SK-N-SH treated with all-trans-retinoic acid at 6 μM for 48 hours (cell line): ENCODE measurements at regions not wholly inside any gene's neighbourhood (a gene's known extent, or its start where the extent isn't known, plus 50 kb on each side); places are given as distances from the start of the nearest gene placed in this dataset.

Source experiments
- ATAC-seq: fragments of 200-7000 bp; cut with Tn5 transposase; 3 replicates; pipeline ENCODE4 v1.9.1; 2020; ENCODE audit warnings: mild to moderate bottlenecking, moderate library complexity
- BACH2 ChIP-seq: fragments of 250-450 bp; sonication (Bioruptor Pico); IDR thresholded peaks from 2 replicates; pipeline ENCODE4 v1.9.0; 2021; ENCODE audit warnings: mild to moderate bottlenecking, borderline replicate concordance
- CSDC2 ChIP-seq: fragments of 250-450 bp; sonication (Bioruptor Pico); IDR thresholded peaks from 2 replicates; pipeline ENCODE4 v1.5.0; 2020; ENCODE audit warnings: mild to moderate bottlenecking, moderate library complexity
- ESRRG ChIP-seq: fragments of 250-450 bp; sonication (Bioruptor Pico); IDR thresholded peaks from 2 replicates; pipeline ENCODE4 v1.6.1; 2021; ENCODE audit warnings: mild to moderate bottlenecking
- ISL1 ChIP-seq: fragments of 250-450 bp; sonication (Bioruptor Pico); IDR thresholded peaks from 2 replicates; pipeline ENCODE4 v2.1.2; 2022; ENCODE audit warnings: mild to moderate bottlenecking, moderate library complexity
- OSR1 ChIP-seq: fragments of 250-450 bp; sonication (Bioruptor Pico); IDR thresholded peaks from 2 replicates; pipeline ENCODE4 v1.8.0; 2022; ENCODE audit warnings: moderate library complexity, mild to moderate bottlenecking, inconsistent platforms
- PPARA ChIP-seq: fragments of 250-450 bp; sonication (Bioruptor Pico); IDR thresholded peaks from 2 replicates; pipeline ENCODE4 v1.5.0; 2020; ENCODE audit warnings: mild to moderate bottlenecking, borderline replicate concordance
- RARB ChIP-seq: fragments of 250-450 bp; sonication (Bioruptor Pico); IDR thresholded peaks from 2 replicates; pipeline ENCODE4 v1.8.0; 2021; ENCODE audit warnings: mild to moderate bottlenecking, moderate library complexity
- SNAI2 ChIP-seq: fragments of 250-450 bp; sonication (Bioruptor Pico); IDR thresholded peaks from 2 replicates; pipeline ENCODE4 v1.5.0; 2020; ENCODE audit warnings: mild to moderate bottlenecking, moderate library complexity
- TCF4 ChIP-seq: fragments of 250-450 bp; sonication (Bioruptor Pico); IDR thresholded peaks from 2 replicates; pipeline ENCODE4 v1.8.0; 2021; ENCODE audit warnings: mild to moderate bottlenecking, moderate library complexity, borderline replicate concordance
- TOX ChIP-seq: fragments of 250-450 bp; sonication (Bioruptor Pico); IDR thresholded peaks from 2 replicates; pipeline ENCODE4 v1.8.0; 2021; ENCODE audit warnings: mild to moderate bottlenecking, moderate library complexity, borderline replicate concordance
- ZC3H10 ChIP-seq: fragments of 250-450 bp; sonication (Bioruptor Pico); IDR thresholded peaks from 2 replicates; pipeline ENCODE4 v1.5.1; 2021; ENCODE audit warnings: mild to moderate bottlenecking, moderate library complexity
- ZFP3 ChIP-seq: fragments of 250-450 bp; sonication (Bioruptor Pico); IDR thresholded peaks from 2 replicates; pipeline ENCODE4 v1.5.0; 2020; ENCODE audit warnings: mild to moderate bottlenecking, moderate library complexity
- ZFP30 ChIP-seq: fragments of 450-650 bp; formaldehyde crosslinking; IDR thresholded peaks from 2 replicates; pipeline ENCODE4 v1.5.0; 2022; ENCODE audit warnings: mild to moderate bottlenecking, moderate library complexity
- ZNF565 ChIP-seq: fragments of 450-650 bp; formaldehyde crosslinking; conservative IDR thresholded peaks from 2 replicates; pipeline ENCODE4 v1.5.0; 2020; ENCODE audit warnings: low read depth, mild to moderate bottlenecking, moderate library complexity
- ZNF70 ChIP-seq: fragments of 450-650 bp; formaldehyde crosslinking; IDR thresholded peaks from 2 replicates; pipeline ENCODE4 v1.5.0; 2020; ENCODE audit warnings: mild to moderate bottlenecking, moderate library complexity
- ZNF8 ChIP-seq: fragments of 450-650 bp; formaldehyde crosslinking; IDR thresholded peaks from 2 replicates; pipeline ENCODE4 v1.5.0; 2020; ENCODE audit warnings: mild to moderate bottlenecking, moderate library complexity
- TF ChIP-seq, protein P1 (sequence below): fragments of 250-450 bp; sonication (Bioruptor Pico); IDR thresholded peaks from 2 replicates; pipeline ENCODE4 v1.5.1; 2021; ENCODE audit warnings: mild to moderate bottlenecking, moderate library complexity
- TF ChIP-seq, protein P2 (sequence below): fragments of 250-450 bp; sonication (Bioruptor Pico); IDR thresholded peaks from 2 replicates; pipeline ENCODE4 v1.8.0; 2020; ENCODE audit warnings: mild to moderate bottlenecking, moderate library complexity, borderline replicate concordance
- TF ChIP-seq, protein P3 (sequence below): fragments of 250-450 bp; sonication (Bioruptor Pico); IDR thresholded peaks from 2 replicates; pipeline ENCODE4 v1.5.0; 2020; ENCODE audit warnings: mild to moderate bottlenecking, moderate library complexity
- TF ChIP-seq, protein P4 (sequence below): fragments of 250-450 bp; sonication (Bioruptor Pico); IDR thresholded peaks from 2 replicates; pipeline ENCODE4 v1.5.1; 2020; ENCODE audit warnings: low read depth, mild to moderate bottlenecking, moderate library complexity

DNA sequence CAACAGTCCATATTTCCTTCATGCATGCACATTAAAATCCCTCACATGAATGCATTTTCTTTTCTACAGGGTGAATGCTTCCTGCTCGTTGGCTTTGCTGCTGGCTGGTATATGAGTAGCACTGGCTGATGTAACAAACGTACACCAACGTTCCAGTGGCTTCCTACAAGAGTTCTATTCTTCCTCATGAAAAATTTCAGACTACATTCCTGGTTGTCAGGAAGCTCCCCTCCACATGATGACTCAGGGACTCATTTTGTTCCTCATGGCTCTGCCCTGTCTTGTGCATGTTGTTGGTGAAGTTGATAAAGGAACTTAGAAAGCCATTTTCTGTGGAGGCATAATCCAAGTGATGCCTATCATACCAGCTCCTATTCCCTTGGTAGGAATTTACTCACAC lies 470.7 kb upstream of the KLF6 start:
- no peak for ATAC-seq
- TF ChIP-seq, protein P1, sequence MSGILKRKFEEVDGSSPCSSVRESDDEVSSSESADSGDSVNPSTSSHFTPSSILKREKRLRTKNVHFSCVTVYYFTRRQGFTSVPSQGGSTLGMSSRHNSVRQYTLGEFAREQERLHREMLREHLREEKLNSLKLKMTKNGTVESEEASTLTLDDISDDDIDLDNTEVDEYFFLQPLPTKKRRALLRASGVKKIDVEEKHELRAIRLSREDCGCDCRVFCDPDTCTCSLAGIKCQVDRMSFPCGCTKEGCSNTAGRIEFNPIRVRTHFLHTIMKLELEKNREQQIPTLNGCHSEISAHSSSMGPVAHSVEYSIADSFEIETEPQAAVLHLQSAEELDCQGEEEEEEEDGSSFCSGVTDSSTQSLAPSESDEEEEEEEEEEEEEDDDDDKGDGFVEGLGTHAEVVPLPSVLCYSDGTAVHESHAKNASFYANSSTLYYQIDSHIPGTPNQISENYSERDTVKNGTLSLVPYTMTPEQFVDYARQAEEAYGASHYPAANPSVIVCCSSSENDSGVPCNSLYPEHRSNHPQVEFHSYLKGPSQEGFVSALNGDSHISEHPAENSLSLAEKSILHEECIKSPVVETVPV (CRISPR knock-in tag), result no peak
- TF ChIP-seq ISL1 (CRISPR knock-in tag), result no peak
- no peak for TF ChIP-seq TCF4 (CRISPR knock-in tag)
- no peak for TF ChIP-seq ZNF70 (CRISPR knock-in tag)
- no peak for TF ChIP-seq TOX (CRISPR knock-in tag)
- TF ChIP-seq, protein P2, sequence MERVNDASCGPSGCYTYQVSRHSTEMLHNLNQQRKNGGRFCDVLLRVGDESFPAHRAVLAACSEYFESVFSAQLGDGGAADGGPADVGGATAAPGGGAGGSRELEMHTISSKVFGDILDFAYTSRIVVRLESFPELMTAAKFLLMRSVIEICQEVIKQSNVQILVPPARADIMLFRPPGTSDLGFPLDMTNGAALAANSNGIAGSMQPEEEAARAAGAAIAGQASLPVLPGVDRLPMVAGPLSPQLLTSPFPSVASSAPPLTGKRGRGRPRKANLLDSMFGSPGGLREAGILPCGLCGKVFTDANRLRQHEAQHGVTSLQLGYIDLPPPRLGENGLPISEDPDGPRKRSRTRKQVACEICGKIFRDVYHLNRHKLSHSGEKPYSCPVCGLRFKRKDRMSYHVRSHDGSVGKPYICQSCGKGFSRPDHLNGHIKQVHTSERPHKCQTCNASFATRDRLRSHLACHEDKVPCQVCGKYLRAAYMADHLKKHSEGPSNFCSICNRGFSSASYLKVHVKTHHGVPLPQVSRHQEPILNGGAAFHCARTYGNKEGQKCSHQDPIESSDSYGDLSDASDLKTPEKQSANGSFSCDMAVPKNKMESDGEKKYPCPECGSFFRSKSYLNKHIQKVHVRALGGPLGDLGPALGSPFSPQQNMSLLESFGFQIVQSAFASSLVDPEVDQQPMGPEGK (CRISPR knock-in tag), result no peak

DNA sequence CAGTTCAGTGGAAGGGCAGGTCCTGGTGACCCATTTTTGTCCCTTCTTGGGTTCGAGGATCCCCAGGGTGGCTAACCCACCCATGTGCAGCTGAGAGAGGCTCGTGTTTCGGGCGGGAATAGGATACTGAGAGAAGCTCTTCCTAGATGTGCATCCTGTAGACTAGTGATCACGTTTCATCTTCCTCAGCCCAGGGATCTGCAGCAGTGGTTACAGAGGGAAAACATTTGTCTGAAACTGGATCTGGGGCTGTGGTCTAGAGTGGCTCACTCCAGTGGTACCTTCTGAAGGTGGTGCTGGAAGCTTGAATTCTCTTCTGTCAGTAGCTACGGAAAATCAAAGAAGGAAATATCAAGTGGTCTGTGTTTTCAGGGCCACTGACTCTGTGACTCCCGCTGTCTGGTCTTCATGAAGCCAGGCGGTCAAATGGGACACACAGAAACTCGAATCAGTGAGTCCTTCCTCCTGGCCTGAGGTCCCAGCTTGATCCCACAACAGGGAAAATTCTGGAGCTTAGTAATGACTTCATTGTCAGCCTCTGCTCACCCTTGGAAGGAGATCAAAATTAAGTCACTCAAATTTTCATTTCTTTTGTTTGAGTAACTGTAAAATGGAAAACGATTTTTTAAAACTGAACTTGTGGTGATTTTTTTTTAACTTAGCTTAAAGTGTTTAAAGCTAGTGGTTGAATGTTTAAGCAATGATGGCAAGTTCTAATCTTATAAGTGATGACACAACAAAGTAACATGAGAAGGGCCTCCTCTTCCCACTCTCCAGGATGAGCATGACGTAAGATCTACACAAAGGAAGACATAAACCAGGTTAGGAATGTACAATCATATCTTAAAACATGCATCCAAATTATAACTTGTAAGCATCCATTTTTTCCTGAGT lies 469.3 kb upstream of the KLF6 start:
- ATAC-seq, result peak; percentile 88
- TF ChIP-seq, protein P2 (CRISPR knock-in tag), result no peak
- TF ChIP-seq ISL1 (CRISPR knock-in tag), result peak; percentile 17; the same call in 1 of the 2 replicates

DNA sequence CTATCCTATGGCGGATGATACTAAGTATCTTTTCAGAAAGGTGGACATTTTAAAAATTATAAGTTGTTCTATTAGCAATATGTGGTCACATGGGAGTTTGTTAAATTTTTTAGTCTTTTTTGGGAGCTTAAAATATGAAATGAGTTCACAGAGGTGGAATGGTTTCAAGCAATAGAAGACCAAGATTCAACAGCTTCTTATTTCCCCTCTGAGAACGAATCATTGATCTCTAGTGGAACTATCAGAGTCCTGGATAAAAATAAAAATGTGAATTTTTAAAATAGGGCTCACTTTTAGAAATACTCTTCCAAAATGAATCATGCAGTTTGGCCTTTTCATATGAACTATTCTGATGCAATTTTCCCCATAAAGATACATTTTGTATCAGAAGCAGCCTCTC lies 467.7 kb upstream of the KLF6 start:
- no peak for ATAC-seq
- TF ChIP-seq ZNF8 (CRISPR knock-in tag) (no peak), PPARA (CRISPR knock-in tag) (no peak), BACH2 (no peak), ZNF565 (CRISPR knock-in tag) (no peak), ZFP30 (CRISPR knock-in tag) (no peak), ZC3H10 (CRISPR knock-in tag) (no peak), CSDC2 (CRISPR knock-in tag) (no peak), OSR1 (CRISPR knock-in tag) (no peak), TOX (CRISPR knock-in tag) (no peak), ZNF70 (CRISPR knock-in tag) (no peak), SNAI2 (CRISPR knock-in tag) (no peak), TCF4 (CRISPR knock-in tag) (no peak), ZFP3 (CRISPR knock-in tag) (no peak), RARB (no peak), ESRRG (CRISPR knock-in tag) (no peak)
- TF ChIP-seq, protein P3, sequence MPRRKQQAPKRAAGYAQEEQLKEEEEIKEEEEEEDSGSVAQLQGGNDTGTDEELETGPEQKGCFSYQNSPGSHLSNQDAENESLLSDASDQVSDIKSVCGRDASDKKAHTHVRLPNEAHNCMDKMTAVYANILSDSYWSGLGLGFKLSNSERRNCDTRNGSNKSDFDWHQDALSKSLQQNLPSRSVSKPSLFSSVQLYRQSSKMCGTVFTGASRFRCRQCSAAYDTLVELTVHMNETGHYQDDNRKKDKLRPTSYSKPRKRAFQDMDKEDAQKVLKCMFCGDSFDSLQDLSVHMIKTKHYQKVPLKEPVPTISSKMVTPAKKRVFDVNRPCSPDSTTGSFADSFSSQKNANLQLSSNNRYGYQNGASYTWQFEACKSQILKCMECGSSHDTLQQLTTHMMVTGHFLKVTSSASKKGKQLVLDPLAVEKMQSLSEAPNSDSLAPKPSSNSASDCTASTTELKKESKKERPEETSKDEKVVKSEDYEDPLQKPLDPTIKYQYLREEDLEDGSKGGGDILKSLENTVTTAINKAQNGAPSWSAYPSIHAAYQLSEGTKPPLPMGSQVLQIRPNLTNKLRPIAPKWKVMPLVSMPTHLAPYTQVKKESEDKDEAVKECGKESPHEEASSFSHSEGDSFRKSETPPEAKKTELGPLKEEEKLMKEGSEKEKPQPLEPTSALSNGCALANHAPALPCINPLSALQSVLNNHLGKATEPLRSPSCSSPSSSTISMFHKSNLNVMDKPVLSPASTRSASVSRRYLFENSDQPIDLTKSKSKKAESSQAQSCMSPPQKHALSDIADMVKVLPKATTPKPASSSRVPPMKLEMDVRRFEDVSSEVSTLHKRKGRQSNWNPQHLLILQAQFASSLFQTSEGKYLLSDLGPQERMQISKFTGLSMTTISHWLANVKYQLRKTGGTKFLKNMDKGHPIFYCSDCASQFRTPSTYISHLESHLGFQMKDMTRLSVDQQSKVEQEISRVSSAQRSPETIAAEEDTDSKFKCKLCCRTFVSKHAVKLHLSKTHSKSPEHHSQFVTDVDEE, result no peak
- TF ChIP-seq, protein P4, sequence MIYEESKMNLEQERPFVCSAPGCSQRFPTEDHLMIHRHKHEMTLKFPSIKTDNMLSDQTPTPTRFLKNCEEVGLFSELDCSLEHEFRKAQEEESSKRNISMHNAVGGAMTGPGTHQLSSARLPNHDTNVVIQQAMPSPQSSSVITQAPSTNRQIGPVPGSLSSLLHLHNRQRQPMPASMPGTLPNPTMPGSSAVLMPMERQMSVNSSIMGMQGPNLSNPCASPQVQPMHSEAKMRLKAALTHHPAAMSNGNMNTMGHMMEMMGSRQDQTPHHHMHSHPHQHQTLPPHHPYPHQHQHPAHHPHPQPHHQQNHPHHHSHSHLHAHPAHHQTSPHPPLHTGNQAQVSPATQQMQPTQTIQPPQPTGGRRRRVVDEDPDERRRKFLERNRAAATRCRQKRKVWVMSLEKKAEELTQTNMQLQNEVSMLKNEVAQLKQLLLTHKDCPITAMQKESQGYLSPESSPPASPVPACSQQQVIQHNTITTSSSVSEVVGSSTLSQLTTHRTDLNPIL (CRISPR knock-in tag), result no peak
